HepG2 (cell line): ENCODE measurements at regions not wholly inside any gene's neighbourhood (a gene's known extent, or its start where the extent isn't known, plus 50 kb on each side); places are given as distances from the start of the nearest gene placed in this dataset.

Source experiments
- CTCF ChIP-seq: sonication (generic); formaldehyde crosslinking; IDR thresholded peaks from 2 replicates; pipeline ENCODE4 v1.5.0; 2020; ENCODE audit warnings: mild to moderate bottlenecking, missing genetic modification reagents, moderate library complexity
- EZH2 ChIP-seq: conservative IDR thresholded peaks from 2 replicates; pipeline ENCODE4 v1.6.1; 2012; ENCODE audit warnings: mild to moderate bottlenecking, low read depth, low read length, moderate library complexity
- GTF2F1 ChIP-seq: fragments of 150-350 bp; IDR thresholded peaks from 2 replicates; pipeline ENCODE4 v1.6.1; 2014; ENCODE audit warnings: low read length
- KLF12 ChIP-seq: sonication (generic); formaldehyde crosslinking; IDR thresholded peaks from 2 replicates; pipeline ENCODE4 v1.4.0; 2020; ENCODE audit warnings: missing genetic modification reagents, borderline replicate concordance
- POLR2A ChIP-seq, 2 experiments: IDR thresholded peaks; 2 replicates each; pipeline ENCODE4 v1.6.1; 2011; ENCODE audit warnings: low read depth in 2 of 2, low read length in 2 of 2, mild to moderate bottlenecking in 1 of 2, moderate library complexity in 1 of 2; ENCODE audit not compliant: insufficient read depth in 1 of 2
- POLR2AphosphoS5 ChIP-seq: IDR thresholded peaks from 2 replicates; pipeline ENCODE4 v1.6.1; 2012; ENCODE audit warnings: low read depth, low read length
- TF ChIP-seq, protein P1 (sequence below): fragments of 450-650 bp; IDR thresholded peaks from 2 replicates; pipeline ENCODE4 v1.6.1; 2016

DNA sequence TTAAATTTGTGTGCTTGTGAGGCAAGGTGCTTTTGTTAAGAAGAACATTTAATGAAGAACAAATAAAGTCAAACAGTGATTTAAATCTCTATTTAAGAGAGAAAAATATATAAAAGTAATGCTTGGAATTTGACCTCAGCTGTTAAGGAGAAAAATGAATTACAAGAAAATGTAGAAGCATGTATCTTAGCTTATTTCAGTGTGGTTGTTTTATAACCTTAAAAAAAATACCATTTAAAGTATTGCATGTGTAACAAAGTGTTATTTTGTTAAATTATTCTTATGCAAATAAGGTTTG, 537.0 kb upstream of the SPRY2 start:
- TF ChIP-seq POLR2AphosphoS5 (no peak), CTCF (CRISPR knock-in tag) (no peak), POLR2A (IDR thresholded peaks at IDR 0.05; ENCODE audit: insufficient read depth in 1 of 2, low read depth in 2 of 2, low read length in 2 of 2) (no peak), EZH2 (no peak), GTF2F1 (no peak), KLF12 (CRISPR knock-in tag) (no peak)
- TF ChIP-seq, protein P1, sequence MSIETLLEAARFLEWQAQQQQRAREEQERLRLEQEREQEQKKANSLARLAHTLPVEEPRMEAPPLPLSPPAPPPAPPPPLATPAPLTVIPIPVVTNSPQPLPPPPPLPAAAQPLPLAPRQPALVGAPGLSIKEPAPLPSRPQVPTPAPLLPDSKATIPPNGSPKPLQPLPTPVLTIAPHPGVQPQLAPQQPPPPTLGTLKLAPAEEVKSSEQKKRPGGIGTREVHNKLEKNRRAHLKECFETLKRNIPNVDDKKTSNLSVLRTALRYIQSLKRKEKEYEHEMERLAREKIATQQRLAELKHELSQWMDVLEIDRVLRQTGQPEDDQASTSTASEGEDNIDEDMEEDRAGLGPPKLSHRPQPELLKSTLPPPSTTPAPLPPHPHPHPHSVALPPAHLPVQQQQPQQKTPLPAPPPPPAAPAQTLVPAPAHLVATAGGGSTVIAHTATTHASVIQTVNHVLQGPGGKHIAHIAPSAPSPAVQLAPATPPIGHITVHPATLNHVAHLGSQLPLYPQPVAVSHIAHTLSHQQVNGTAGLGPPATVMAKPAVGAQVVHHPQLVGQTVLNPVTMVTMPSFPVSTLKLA: no peak
